GM12892 (cell line): ENCODE measurements at regions not wholly inside any gene's neighbourhood (a gene's known extent, or its start where the extent isn't known, plus 50 kb on each side); places are given as distances from the start of the nearest gene placed in this dataset.

ENCODE experiments used
- DNase-seq: peaks from one replicate; pipeline ENCODE4 v3.0.0; 2011; ENCODE audit not compliant: insufficient read length
- FAIRE-seq: peaks from 2 replicates; lab custom pipeline; 2011; peaks lifted over from hg19 to GRCh38; lab: Jason Lieb, UNC
- POLR2A ChIP-seq: IDR thresholded peaks from 2 replicates; pipeline ENCODE4 v1.6.1; 2011; ENCODE audit warnings: low read depth, low read length, control low read depth
- POLR2AphosphoS5 ChIP-seq: IDR thresholded peaks from 2 replicates; pipeline ENCODE4 v1.6.1; 2011; ENCODE audit warnings: low read depth, low read length, control low read depth
- TAF1 ChIP-seq: IDR thresholded peaks from 2 replicates; pipeline ENCODE4 v1.6.1; 2011; ENCODE audit warnings: low read depth, mild to moderate bottlenecking, control low read depth, low read length, borderline replicate concordance

- DNase-seq (no peak), FAIRE-seq (no peak)
- TF ChIP-seq POLR2AphosphoS5: no peak
- TF ChIP-seq POLR2A: no peak
- TF ChIP-seq TAF1: no peak
These were observed 212.5 kb upstream of the ZNF536 start for GRCh38 chr19:30159636-30160035.

- DNase-seq: no peak
- TF ChIP-seq POLR2A: no peak
- FAIRE-seq: no peak
These were observed 211.8 kb upstream of the ZNF536 start for GRCh38 chr19:30160426-30160825.

GRCh38 chr19:30161021-30161655 lies 211.0 kb upstream of the ZNF536 start:
- TF ChIP-seq POLR2A (no peak), POLR2AphosphoS5 (no peak)
- no peak for FAIRE-seq
- DNase-seq: no peak

- DNase-seq (no peak), FAIRE-seq (no peak)
- TF ChIP-seq TAF1 (no peak), POLR2AphosphoS5 (no peak), POLR2A (no peak)
These were observed 210.4 kb upstream of the ZNF536 start for GRCh38 chr19:30161770-30162169.

- DNase-seq (no peak), FAIRE-seq (no peak)
- TF ChIP-seq POLR2AphosphoS5 (no peak), TAF1 (no peak), POLR2A (no peak)
These were observed 209.5 kb upstream of the ZNF536 start for GRCh38 chr19:30162718-30163117.

- no peak for TF ChIP-seq POLR2A
- TF ChIP-seq POLR2AphosphoS5: no peak
- TF ChIP-seq TAF1: no peak
- no peak for DNase-seq
- FAIRE-seq: no peak
These were observed 208.5 kb upstream of the ZNF536 start for GRCh38 chr19:30163663-30164062.

GRCh38 chr19:30165228-30165813 lies 206.9 kb upstream of the ZNF536 start:
- DNase-seq (no peak), FAIRE-seq (no peak)
- TF ChIP-seq POLR2A (no peak), TAF1 (no peak), POLR2AphosphoS5 (no peak)

GRCh38 chr19:30167206-30167868 lies 204.8 kb upstream of the ZNF536 start:
- TF ChIP-seq POLR2A (no peak), TAF1 (no peak), POLR2AphosphoS5 (no peak)
- no peak for FAIRE-seq
- DNase-seq: no peak

- TF ChIP-seq POLR2A (no peak), TAF1 (no peak), POLR2AphosphoS5 (no peak)
- no peak for DNase-seq
- FAIRE-seq: no peak
These were observed 204.1 kb upstream of the ZNF536 start for GRCh38 chr19:30167976-30168635.

- DNase-seq: no peak
- TF ChIP-seq TAF1: no peak
- TF ChIP-seq POLR2A: no peak
- no peak for FAIRE-seq
These were observed 203.4 kb upstream of the ZNF536 start for GRCh38 chr19:30168760-30169159.

GRCh38 chr19:30169196-30169900 lies 202.8 kb upstream of the ZNF536 start:
- no peak for FAIRE-seq
- TF ChIP-seq POLR2AphosphoS5 (no peak), TAF1 (no peak), POLR2A (no peak)
- no peak for DNase-seq

GRCh38 chr19:30170081-30170480 lies 202.1 kb upstream of the ZNF536 start:
- DNase-seq: no peak
- no peak for FAIRE-seq
- no peak for TF ChIP-seq POLR2A
- no peak for TF ChIP-seq TAF1
- TF ChIP-seq POLR2AphosphoS5: no peak
